EH (cell line): ENCODE measurements at regions not wholly inside any gene's neighbourhood (a gene's known extent, or its start where the extent isn't known, plus 50 kb on each side); places are given as distances from the start of the nearest gene placed in this dataset.
"Not testable (repeated sequence)": the region's sequence is repeated elsewhere in the genome, so short reads cannot be mapped to it uniquely, and the experiment has no call there.

Source experiments
- DNase-seq: peaks from one replicate; pipeline ENCODE4 v3.0.0-alpha.2; 2015; ENCODE audit warnings: low read depth

DNA sequence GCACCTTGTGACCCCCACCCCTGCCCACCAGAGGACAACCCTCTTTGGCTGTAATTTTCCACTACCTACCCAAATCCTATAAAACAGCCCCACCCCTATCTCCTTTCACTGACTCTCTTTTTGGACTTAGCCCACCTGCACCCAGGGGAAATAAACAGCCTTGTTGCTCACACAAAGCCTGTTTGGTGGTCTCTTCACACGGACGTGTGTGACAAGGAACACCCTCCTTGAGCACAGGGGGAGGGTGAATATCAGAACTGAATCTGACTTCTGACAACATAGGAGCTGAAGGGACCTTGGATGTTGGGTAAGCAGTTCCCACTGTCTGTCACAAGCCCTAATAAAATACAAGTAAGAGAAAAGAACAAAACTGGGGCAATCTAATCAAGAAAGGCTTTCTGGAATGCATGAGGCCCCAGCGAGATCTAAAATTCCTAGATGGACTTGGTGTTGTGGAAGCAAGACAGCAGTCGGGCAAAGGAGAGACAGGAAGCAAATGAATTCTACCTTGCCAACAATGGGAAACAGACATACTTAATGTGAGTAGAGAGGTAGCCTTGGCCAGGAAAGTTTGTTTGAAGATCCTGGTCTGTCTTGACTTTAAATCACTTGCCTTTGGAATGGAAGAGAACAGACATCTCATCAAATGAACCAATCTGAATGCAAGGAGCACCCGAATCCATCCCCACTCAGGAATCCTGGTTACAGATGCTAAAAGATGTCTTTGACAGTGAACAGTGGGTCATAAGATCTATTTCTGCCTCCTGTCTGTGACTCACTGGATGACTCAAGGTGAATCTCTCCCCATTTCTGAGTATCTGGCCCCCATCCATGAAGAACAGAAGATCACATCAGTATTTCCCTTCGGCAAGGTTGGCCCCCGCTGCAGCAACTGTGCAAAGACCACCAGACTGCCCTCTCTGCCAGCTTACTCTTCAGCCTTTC, 53.3 kb downstream of the OLFML3 start:
- DNase-seq: peak; percentile 78

DNA sequence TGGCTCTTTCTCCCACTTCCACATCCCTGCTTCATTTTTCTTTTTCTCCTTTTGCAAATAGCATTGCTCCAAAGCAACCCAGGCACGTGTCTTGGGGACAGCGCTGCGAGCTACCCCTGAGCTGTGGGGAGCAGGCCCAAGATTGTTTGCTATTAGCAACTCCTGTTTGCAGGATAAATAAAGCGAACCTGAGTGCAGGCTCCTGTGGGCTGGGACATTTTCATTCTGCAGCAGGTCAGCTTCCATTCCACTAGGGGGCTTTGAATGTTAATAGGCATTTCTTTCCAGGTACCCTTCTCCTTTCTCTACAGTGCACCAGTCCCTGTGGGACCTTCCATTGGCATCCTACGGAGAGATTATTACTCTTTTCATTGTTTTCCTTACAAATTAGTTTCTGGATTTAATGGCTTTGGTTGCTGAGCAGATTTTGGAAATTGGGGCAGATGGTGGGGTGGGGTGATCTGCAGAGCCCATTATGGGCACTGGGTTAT, 54.0 kb downstream of the OLFML3 start:
- no peak for DNase-seq

DNA sequence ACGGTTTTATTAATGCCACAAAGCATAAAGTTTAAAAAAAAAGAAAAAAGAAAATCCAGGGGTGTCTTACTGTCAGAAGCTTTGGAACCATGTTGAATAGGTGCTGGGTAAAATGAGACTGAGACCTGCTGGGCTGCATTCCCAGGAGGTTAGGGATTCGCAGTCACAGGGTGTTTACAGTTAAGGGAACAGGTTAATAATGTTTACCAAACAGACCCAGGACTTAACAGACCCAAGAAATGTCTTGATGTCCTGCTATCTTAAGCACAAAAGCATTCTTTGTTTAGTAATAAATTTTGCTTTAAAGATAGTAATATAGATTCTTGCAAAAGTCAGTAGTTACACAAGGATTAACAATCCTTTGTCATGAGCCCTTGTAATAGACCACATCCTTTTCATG, 54.7 kb downstream of the OLFML3 start:
- DNase-seq: no peak

DNA sequence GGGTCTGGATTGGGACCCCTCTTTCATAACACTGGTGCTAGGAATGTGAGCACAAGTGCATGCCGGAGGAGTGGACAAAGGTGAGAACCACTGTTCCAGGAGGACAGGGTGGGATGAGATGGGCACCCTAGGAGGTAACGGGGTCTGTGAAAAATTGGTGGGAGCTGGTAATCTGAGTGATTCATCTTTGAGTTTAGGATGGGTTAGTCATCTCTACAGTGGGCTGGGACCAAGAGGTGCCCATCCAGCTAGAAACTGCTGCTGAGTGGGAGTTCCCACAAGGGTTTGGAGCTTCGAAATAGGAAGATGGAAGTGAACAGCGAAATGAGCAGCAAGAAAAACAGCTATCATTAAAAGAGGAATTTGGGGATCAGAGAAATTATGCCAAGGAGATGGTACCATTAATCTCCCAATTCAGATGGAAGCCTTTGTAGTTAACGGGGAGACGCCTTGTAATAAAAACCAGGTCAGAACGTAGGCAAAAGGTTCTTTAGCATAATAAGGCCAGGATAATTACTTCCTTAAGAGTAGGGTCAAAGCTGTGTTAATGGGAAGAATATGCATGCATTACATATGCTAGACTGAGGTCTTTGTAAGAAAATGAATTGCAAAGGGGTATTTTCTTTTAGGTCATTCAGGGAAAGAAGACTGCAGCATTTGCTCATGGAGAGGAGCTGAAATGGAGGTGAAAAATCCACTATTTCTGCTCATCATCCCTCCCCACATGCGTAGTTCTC, 55.5 kb downstream of the OLFML3 start:
- no peak for DNase-seq

DNA sequence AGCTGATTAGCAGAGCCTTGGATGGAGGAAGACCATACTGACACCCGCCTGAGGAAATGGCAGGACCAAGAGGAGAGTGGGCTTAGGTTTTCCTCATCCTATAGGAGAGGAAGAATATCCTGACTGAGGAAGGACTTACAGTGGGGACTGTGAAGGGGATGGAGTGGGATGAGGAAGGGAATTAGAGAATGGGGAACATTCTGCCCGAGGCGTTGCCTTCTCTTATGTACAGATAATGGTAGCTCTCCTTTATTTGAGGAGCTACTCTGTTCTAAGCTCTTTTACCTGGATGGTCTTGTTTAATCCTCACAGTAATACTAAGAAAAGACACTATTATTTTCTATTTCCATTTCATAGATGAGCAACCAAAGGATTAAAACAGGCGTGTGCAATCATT, 56.0 kb downstream of the OLFML3 start:
- DNase-seq: no peak

DNA sequence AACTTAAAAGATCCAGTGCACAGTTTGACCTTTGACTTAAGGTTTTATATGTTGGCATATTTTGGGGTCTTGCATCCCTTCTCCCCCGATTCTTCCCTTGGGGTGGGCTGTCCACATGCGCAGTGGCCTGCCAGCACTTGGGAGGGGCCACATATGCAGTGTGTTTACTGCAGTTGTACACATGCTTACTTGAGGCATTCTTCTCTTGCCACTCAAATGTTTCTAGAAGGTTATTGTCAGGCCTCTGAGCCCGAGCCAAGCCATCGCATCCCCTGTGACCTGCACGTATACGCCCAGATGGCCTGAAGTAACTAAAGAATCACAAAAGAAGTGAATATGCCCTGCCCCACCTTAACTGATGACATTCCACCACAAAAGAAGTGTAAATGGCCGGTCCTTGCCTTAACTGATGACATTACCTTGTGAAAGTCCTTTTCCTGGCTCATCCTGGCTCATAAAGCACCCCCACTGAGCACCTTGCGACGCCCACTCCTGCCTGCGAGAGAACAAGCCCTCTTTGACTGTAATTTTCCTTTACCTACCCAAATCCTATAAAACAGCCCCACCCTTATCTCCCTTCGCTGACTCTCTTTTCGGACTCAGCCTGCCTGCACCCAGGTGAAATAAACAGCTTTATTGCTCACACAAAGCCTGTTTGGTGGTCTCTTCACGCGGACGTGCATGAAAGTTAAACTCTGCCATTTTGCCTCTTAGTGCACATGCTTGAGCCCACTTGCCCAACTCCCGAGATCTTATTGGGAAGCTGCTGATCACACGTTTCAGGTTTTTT, 57.8 kb downstream of the OLFML3 start:
- not testable (repeated sequence) for DNase-seq

DNA sequence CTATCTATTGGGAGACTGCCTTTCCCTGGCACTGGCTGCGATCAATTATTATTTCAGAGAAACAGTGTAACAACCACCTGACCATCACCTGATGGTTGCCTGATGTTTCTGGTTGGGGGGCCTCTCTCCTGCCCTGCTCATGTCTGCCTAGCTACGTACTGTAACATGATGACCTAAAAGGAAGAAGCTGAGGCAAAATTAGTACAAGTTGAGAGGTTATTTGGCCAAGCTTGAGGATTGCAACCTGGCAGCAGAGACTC, 58.3 kb downstream of the OLFML3 start:
- no peak for DNase-seq

DNA sequence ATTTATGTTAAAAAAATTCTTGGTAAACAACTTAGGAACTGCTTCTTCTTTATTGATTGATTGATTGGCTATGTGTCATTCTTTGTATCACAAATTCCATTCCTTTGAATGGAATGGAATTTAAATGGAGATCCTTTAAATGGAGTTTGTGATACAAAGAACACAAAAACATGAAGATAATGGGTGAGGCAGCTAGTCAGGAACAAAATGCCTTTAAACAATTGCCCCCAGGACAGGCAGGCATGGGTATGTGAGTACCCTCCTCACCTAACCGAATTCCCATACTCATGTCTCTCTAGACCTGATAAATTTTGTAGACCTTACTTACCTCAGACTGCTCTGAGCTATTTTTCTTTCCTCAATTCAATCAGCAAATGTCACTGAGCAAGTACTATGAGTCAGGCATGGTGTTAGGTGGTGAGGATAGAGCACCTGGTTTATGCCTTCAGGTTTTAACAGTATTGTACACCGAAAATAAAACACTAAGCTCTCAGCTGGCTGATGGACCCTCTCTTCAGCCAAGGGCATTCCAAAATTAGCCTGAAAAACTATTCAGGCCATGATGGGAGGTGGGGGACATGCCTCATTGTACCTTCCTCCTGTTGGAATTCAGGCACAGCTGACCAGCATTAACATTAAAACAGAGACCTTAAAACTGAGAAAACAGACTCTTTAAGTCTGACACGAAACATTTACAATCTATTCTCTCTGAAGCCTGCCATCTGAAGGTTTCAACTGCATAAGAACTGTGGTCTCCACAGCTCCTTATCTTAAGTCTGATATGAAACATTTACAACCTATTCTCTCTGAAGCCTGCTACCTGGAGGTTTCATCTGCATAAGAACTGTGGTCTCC, 58.9 kb downstream of the OLFML3 start:
- no peak for DNase-seq
